ENCODE measurements at regions not wholly inside any gene's neighbourhood (a gene's known extent, or its start where the extent isn't known, plus 50 kb on each side); places are given as distances from the start of the nearest gene placed in this dataset.

GRCh38 chr15:62541846-62542245, 376.8 kb upstream of the C2CD4B start:
- Histone ChIP-seq H3K27ac (no peak overlapping the region), H3K4me3 (no peak overlapping the region), H3K27me3 (no peaks in the 10 kb centered on the region), H3K4me1 (peaks cover 0 to 13% (median 0%) of the 10 kb centered on the region in 4 donors), H3K9me3 (no peaks in the 10 kb centered on the region), H3K36me3 (no peaks in the 10 kb centered on the region)
- ATAC-seq (no peak), DNase-seq (no peak)
- intact Hi-C loops (cut with DNase I), result no loop called here
- no peak for TF ChIP-seq POLR2A (IDR thresholded peaks at IDR 0.05)
- TF ChIP-seq, protein P1, sequence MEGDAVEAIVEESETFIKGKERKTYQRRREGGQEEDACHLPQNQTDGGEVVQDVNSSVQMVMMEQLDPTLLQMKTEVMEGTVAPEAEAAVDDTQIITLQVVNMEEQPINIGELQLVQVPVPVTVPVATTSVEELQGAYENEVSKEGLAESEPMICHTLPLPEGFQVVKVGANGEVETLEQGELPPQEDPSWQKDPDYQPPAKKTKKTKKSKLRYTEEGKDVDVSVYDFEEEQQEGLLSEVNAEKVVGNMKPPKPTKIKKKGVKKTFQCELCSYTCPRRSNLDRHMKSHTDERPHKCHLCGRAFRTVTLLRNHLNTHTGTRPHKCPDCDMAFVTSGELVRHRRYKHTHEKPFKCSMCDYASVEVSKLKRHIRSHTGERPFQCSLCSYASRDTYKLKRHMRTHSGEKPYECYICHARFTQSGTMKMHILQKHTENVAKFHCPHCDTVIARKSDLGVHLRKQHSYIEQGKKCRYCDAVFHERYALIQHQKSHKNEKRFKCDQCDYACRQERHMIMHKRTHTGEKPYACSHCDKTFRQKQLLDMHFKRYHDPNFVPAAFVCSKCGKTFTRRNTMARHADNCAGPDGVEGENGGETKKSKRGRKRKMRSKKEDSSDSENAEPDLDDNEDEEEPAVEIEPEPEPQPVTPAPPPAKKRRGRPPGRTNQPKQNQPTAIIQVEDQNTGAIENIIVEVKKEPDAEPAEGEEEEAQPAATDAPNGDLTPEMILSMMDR (IDR thresholded peaks at IDR 0.05), result no peak
- 70% methylated on average over 6 of the region's 6 CpGs for WGBS (ENCODE audit: insufficient coverage, low coverage, low lambda C conversion rate, missing lambda C conversion rate)

DNA sequence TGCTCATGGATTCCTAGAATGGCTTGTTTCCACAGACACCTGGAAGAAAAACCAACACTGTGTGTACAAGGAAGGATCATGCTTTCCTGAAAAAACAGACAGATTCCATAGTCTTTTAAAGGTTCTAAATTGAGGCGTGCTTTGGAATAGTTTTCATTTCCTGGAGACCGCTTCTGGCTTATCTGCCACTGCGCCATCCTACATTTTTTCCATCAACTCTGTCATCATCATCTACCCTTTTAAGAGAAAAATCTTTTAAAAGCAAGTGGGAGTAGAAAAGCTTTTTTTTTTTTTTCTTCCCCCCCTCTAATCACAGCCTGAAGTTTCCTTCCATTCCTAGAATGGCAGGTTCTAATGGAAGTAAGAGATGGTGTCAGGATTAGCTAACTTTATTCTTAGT, 379.4 kb upstream of the C2CD4B start:
- intact Hi-C loops (cut with DNase I), result no loop called here
- Histone ChIP-seq H3K27me3 (no peaks in the 10 kb centered on the region), H3K9me3 (no peaks in the 10 kb centered on the region), H3K4me1 (peaks cover 0 to 13% (median 0%) of the 10 kb centered on the region in 4 donors), H3K27ac (no peak overlapping the region), H3K36me3 (no peaks in the 10 kb centered on the region), H3K4me3 (no peak overlapping the region)
- DNase-seq, result no peak
- 78% methylated on average over 3 of the region's 3 CpGs for WGBS (ENCODE audit: insufficient coverage, low coverage, low lambda C conversion rate, missing lambda C conversion rate)
- no peak for ATAC-seq
- TF ChIP-seq POLR2A (IDR thresholded peaks at IDR 0.05), result no peak
- TF ChIP-seq, protein P1 (IDR thresholded peaks at IDR 0.05), result no peak

DNA sequence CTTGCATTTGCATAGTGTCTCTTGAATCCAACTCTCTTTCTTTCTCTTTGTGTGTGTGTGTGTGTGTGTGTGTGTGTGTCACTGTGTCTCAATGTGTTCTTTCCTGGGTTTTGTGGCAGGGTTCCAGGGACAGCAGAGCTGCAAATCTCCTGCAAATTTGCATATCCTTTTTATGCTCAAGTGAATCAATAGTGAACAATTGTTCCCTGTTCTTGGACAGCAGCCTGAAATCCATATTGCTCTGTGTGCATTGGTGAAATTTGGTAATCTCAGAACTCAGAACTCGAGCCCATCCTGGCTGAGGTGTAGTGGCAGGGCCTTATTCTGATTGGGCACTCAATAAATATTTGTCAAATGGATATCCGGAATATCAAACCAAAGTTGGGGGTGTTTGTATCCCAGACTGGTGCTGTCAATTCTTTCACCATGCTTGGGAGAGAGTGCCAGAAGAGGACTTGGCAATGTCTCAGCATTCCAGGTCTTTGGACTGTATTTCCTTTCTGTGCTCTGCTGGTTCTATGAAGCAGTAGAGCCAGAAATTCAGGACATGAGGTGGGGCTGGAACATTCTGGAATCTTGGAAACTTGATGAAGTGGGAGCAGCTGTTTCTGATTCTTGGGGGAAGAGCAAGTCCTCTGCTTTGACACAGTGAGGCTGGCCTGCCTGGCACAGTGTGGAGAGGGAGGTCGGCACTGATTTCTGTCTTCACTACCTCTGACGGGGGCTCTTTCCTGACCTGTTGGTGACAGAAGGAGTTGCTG, 380.6 kb upstream of the C2CD4B start:
- H3K27me3 ChIP-seq, result no peaks in the 10 kb centered on the region
- intact Hi-C loops (cut with DNase I), result no loop called here
- 9% methylated on average over 2 of the region's 4 CpGs for WGBS (ENCODE audit: insufficient coverage, low coverage, low lambda C conversion rate, missing lambda C conversion rate)
- H3K4me3 ChIP-seq, result no peak overlapping the region
- DNase-seq, result peak in 2 of 3 donors; percentile 27 to 55
- H3K27ac ChIP-seq, result no peak overlapping the region
- H3K4me1 ChIP-seq, result peaks cover 0 to 13% (median 0%) of the 10 kb centered on the region in 4 donors
- peak; percentile 58 to 90 (median 72) for ATAC-seq
- H3K9me3 ChIP-seq, result no peaks in the 10 kb centered on the region
- TF ChIP-seq POLR2A (IDR thresholded peaks at IDR 0.05), result no peak
- TF ChIP-seq, protein P1 (IDR thresholded peaks at IDR 0.05), result no peak
- H3K36me3 ChIP-seq, result no peaks in the 10 kb centered on the region

GRCh38 chr15:62546628-62547027, 381.5 kb upstream of the C2CD4B start:
- H3K4me3 ChIP-seq, result no peak overlapping the region
- no peaks in the 10 kb centered on the region for H3K27me3 ChIP-seq
- WGBS (ENCODE audit: insufficient coverage, low coverage, low lambda C conversion rate, missing lambda C conversion rate), result 86% methylated on average over 4 of the region's 4 CpGs
- no peaks in the 10 kb centered on the region for H3K9me3 ChIP-seq
- peaks cover 0 to 13% (median 0%) of the 10 kb centered on the region in 4 donors for H3K4me1 ChIP-seq
- H3K36me3 ChIP-seq, result no peaks in the 10 kb centered on the region
- no peak overlapping the region for H3K27ac ChIP-seq
- ATAC-seq, result no peak
- intact Hi-C loops (cut with DNase I), result no loop called here
- DNase-seq, result no peak
- TF ChIP-seq, protein P1 (IDR thresholded peaks at IDR 0.05), result no peak
- no peak for TF ChIP-seq POLR2A (IDR thresholded peaks at IDR 0.05)
